ENCODE measurements at regions not wholly inside any gene's neighbourhood (a gene's known extent, or its start where the extent isn't known, plus 50 kb on each side); places are given as distances from the start of the nearest gene placed in this dataset.

DNA sequence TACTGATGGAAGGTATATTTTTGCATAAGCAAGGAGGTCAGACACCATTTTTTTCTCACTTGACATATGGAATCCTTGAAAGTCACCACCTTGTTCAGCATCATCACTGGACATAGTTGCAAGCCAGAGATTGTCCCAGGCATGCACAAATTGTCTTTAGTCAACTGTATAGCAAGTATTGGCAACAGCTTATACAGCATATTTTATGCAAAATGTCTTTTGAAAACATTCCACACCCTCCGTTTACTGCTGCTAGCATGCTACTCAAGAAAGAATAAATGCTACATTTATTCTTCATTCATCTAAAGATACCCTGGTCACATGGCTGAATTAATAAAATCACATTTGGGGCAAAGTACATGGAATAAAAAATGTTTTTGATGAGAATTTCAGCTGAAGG lies 168.5 kb upstream of the DCBLD2 start:
- Histone ChIP-seq H3K27ac (replicated peaks; ENCODE audit: low read length) (no peak overlapping the region), H2BK12ac (ENCODE audit: low read length) (no peak overlapping the region), H4K8ac (ENCODE audit: low read depth, low read length) (no peak overlapping the region), H3K79me1 (ENCODE audit: low read depth, low read length) (no peaks in the 10 kb centered on the region), H3K4me2 (ENCODE audit: insufficient read depth, low read length, poor library complexity, severe bottlenecking) (no peak overlapping the region), H3K4ac (ENCODE audit: low read length) (no peak overlapping the region), H4K91ac (ENCODE audit: low read depth, low read length, poor library complexity) (no peak overlapping the region), H3K18ac (ENCODE audit: low read length) (no peak overlapping the region), H3K9ac (ENCODE audit: low read depth, low read length, poor library complexity) (no peak overlapping the region), H2AFZ (ENCODE audit: low read length) (no peak overlapping the region), H2BK5ac (ENCODE audit: low read length) (no peak overlapping the region), H3K23ac (ENCODE audit: low read depth, low read length, poor library complexity) (no peak overlapping the region), H2BK15ac (ENCODE audit: low read length) (no peak overlapping the region), H3K4me1 (ENCODE audit: control insufficient read depth in 2 of 2, insufficient read depth in 1 of 2, low read depth in 1 of 2, low read length in 2 of 2) (no peaks in the 10 kb centered on the region), H2AK5ac (ENCODE audit: low read depth, low read length) (no peak overlapping the region), H2BK120ac (ENCODE audit: low read depth, low read length) (no peak overlapping the region), H3K14ac (ENCODE audit: low read length) (no peak overlapping the region), H3K36me3 (replicated peaks in 1 of 2; ENCODE audit: control insufficient read depth in 2 of 2, insufficient read depth in 2 of 2, low read length in 2 of 2) (no peaks in the 10 kb centered on the region), H3K9me3 (replicated peaks in 1 of 2; ENCODE audit: control insufficient read depth in 2 of 2, insufficient read depth in 1 of 2, low read depth in 1 of 2, low read length in 2 of 2) (no peaks in the 10 kb centered on the region), H3K4me3 (ENCODE audit: low read length in 2 of 2) (no peak overlapping the region), H3K27me3 (ENCODE audit: control insufficient read depth in 3 of 3, insufficient read depth in 3 of 3, low read depth in 1 of 3, low read length in 3 of 3) (no peaks in the 10 kb centered on the region)
- no CpG with 5 or more reads among the region's 1 CpG for WGBS, 2 donors (ENCODE audit: extremely low coverage in 2 of 2, insufficient read length in 2 of 2, insufficient replicate concordance in 1 of 2)
- no peak for DNase-seq (ENCODE audit: low spot score)

DNA sequence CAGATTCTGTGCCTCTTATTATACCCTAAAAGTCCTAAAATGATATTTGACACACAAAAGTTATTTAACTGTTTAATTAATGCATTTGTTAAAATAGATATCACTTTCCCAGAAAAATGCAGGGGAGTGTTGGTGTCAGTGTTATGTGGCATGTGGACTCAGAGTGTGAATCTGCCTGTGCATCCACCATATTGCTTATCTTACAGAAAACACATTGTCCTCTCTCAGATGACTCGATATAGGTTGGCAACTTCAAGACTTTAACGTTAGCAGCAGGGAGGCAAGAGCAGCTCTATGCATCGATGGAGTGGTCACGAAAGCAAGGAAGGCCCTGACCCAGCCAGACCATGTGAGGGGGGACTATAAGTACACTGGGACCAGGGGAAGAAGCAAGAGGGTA lies 165.4 kb upstream of the DCBLD2 start:
- Histone ChIP-seq H3K4me2 (ENCODE audit: insufficient read depth, low read length, poor library complexity, severe bottlenecking) (no peak overlapping the region), H3K9ac (ENCODE audit: low read depth, low read length, poor library complexity) (no peak overlapping the region), H3K79me1 (ENCODE audit: low read depth, low read length) (no peaks in the 10 kb centered on the region), H2BK15ac (ENCODE audit: low read length) (no peak overlapping the region), H3K14ac (ENCODE audit: low read length) (no peak overlapping the region), H3K4ac (ENCODE audit: low read length) (no peak overlapping the region), H2AFZ (ENCODE audit: low read length) (no peak overlapping the region), H2BK5ac (ENCODE audit: low read length) (no peak overlapping the region), H2AK5ac (ENCODE audit: low read depth, low read length) (no peak overlapping the region), H3K36me3 (replicated peaks in 1 of 2; ENCODE audit: control insufficient read depth in 2 of 2, insufficient read depth in 2 of 2, low read length in 2 of 2) (no peaks in the 10 kb centered on the region), H3K27ac (replicated peaks; ENCODE audit: low read length) (no peak overlapping the region), H3K27me3 (ENCODE audit: control insufficient read depth in 3 of 3, insufficient read depth in 3 of 3, low read depth in 1 of 3, low read length in 3 of 3) (no peaks in the 10 kb centered on the region), H2BK12ac (ENCODE audit: low read length) (no peak overlapping the region), H3K18ac (ENCODE audit: low read length) (no peak overlapping the region), H3K4me3 (ENCODE audit: low read length in 2 of 2) (no peak overlapping the region), H3K4me1 (ENCODE audit: control insufficient read depth in 2 of 2, insufficient read depth in 1 of 2, low read depth in 1 of 2, low read length in 2 of 2) (no peaks in the 10 kb centered on the region), H4K91ac (ENCODE audit: low read depth, low read length, poor library complexity) (no peak overlapping the region), H2BK120ac (ENCODE audit: low read depth, low read length) (no peak overlapping the region), H4K8ac (ENCODE audit: low read depth, low read length) (no peak overlapping the region), H3K9me3 (replicated peaks in 1 of 2; ENCODE audit: control insufficient read depth in 2 of 2, insufficient read depth in 1 of 2, low read depth in 1 of 2, low read length in 2 of 2) (no peaks in the 10 kb centered on the region), H3K23ac (ENCODE audit: low read depth, low read length, poor library complexity) (no peak overlapping the region)
- DNase-seq (ENCODE audit: low spot score) = no peak
- WGBS, 2 donors (ENCODE audit: extremely low coverage in 2 of 2, insufficient read length in 2 of 2, insufficient replicate concordance in 1 of 2) = no CpG with 5 or more reads among the region's 4 CpGs

DNA sequence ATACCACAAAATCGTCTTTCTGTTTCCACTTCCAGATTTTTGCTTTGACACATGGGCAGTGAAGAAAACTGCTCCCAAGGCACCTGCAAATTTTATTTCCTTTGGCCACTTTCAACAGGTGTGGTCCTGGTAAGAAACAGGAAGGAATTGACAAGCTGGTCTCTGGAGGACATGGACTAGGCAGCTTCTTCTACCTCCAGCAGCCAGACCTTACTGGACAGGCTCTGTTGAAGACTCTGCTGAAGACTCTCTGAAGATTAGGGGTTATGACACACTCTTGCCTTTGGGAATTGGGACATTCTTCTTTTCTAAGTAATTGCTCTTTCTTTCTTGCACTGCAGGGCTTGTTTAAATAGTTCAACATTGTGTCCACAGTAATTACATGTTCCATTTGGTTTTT lies 147.7 kb upstream of the DCBLD2 start:
- no peak overlapping the region for H3K14ac ChIP-seq (ENCODE audit: low read length)
- no peak overlapping the region for H2AK5ac ChIP-seq (ENCODE audit: low read depth, low read length)
- H3K9me3 ChIP-seq (replicated peaks in 1 of 2; ENCODE audit: control insufficient read depth in 2 of 2, insufficient read depth in 1 of 2, low read depth in 1 of 2, low read length in 2 of 2) = no peaks in the 10 kb centered on the region
- H3K4me3 ChIP-seq (ENCODE audit: low read length in 2 of 2) = no peak overlapping the region
- H3K23ac ChIP-seq (ENCODE audit: low read depth, low read length, poor library complexity) = no peak overlapping the region
- no peak overlapping the region for H3K9ac ChIP-seq (ENCODE audit: low read depth, low read length, poor library complexity)
- H4K91ac ChIP-seq (ENCODE audit: low read depth, low read length, poor library complexity) = no peak overlapping the region
- no peak overlapping the region for H4K8ac ChIP-seq (ENCODE audit: low read depth, low read length)
- no peaks in the 10 kb centered on the region for H3K27me3 ChIP-seq (ENCODE audit: control insufficient read depth in 3 of 3, insufficient read depth in 3 of 3, low read depth in 1 of 3, low read length in 3 of 3)
- no peak overlapping the region for H3K18ac ChIP-seq (ENCODE audit: low read length)
- no peaks in the 10 kb centered on the region for H3K4me1 ChIP-seq (ENCODE audit: control insufficient read depth in 2 of 2, insufficient read depth in 1 of 2, low read depth in 1 of 2, low read length in 2 of 2)
- DNase-seq (ENCODE audit: low spot score) = no peak
- no peak overlapping the region for H2BK12ac ChIP-seq (ENCODE audit: low read length)
- H3K27ac ChIP-seq (replicated peaks; ENCODE audit: low read length) = no peak overlapping the region
- H3K4me2 ChIP-seq (ENCODE audit: insufficient read depth, low read length, poor library complexity, severe bottlenecking) = no peak overlapping the region
- WGBS, 2 donors (ENCODE audit: extremely low coverage in 2 of 2, insufficient read length in 2 of 2, insufficient replicate concordance in 1 of 2) = no CpG with 5 or more reads among the region's 1 CpG
- no peaks in the 10 kb centered on the region for H3K36me3 ChIP-seq (replicated peaks in 1 of 2; ENCODE audit: control insufficient read depth in 2 of 2, insufficient read depth in 2 of 2, low read length in 2 of 2)
- H3K4ac ChIP-seq (ENCODE audit: low read length) = no peak overlapping the region
- no peak overlapping the region for H2BK15ac ChIP-seq (ENCODE audit: low read length)
- H2BK5ac ChIP-seq (ENCODE audit: low read length) = no peak overlapping the region
- no peak overlapping the region for H2AFZ ChIP-seq (ENCODE audit: low read length)
- H3K79me1 ChIP-seq (ENCODE audit: low read depth, low read length) = no peaks in the 10 kb centered on the region
- H2BK120ac ChIP-seq (ENCODE audit: low read depth, low read length) = no peak overlapping the region

DNA sequence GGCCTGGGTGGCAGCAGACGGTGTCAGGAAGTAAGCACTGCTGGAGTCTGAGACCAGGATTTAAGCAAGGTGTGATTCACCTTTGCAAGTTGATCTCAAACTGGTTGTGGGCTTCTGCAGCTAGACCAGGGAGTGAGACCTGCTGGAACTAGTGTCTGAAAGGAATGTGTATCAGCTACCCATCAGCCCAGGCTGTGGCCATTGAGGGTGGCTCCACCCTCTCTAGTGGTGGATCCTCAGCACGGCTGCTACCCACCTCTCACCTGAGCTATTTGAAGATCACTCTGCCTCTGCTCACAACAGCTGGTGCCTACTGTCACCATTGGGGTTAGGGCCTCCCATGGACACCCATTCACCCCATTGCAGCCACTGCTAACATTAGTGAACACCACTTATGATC lies 140.3 kb upstream of the DCBLD2 start:
- no peak overlapping the region for H3K4me2 ChIP-seq (ENCODE audit: insufficient read depth, low read length, poor library complexity, severe bottlenecking)
- DNase-seq (ENCODE audit: low spot score) = no peak
- WGBS, 2 donors (ENCODE audit: extremely low coverage in 2 of 2, insufficient read length in 2 of 2, insufficient replicate concordance in 1 of 2) = no CpG with 5 or more reads among the region's 2 CpGs
- H3K18ac ChIP-seq (ENCODE audit: low read length) = no peak overlapping the region
- H4K91ac ChIP-seq (ENCODE audit: low read depth, low read length, poor library complexity) = no peak overlapping the region
- H2AK5ac ChIP-seq (ENCODE audit: low read depth, low read length) = no peak overlapping the region
- H3K27ac ChIP-seq (replicated peaks; ENCODE audit: low read length) = no peak overlapping the region
- H3K9me3 ChIP-seq (replicated peaks in 1 of 2; ENCODE audit: control insufficient read depth in 2 of 2, insufficient read depth in 1 of 2, low read depth in 1 of 2, low read length in 2 of 2) = no peaks in the 10 kb centered on the region
- no peak overlapping the region for H2BK120ac ChIP-seq (ENCODE audit: low read depth, low read length)
- H3K79me1 ChIP-seq (ENCODE audit: low read depth, low read length) = no peaks in the 10 kb centered on the region
- no peak overlapping the region for H2BK15ac ChIP-seq (ENCODE audit: low read length)
- H3K4ac ChIP-seq (ENCODE audit: low read length) = no peak overlapping the region
- H3K4me1 ChIP-seq (ENCODE audit: control insufficient read depth in 2 of 2, insufficient read depth in 1 of 2, low read depth in 1 of 2, low read length in 2 of 2) = no peaks in the 10 kb centered on the region
- no peak overlapping the region for H3K9ac ChIP-seq (ENCODE audit: low read depth, low read length, poor library complexity)
- no peak overlapping the region for H3K23ac ChIP-seq (ENCODE audit: low read depth, low read length, poor library complexity)
- no peaks in the 10 kb centered on the region for H3K27me3 ChIP-seq (ENCODE audit: control insufficient read depth in 3 of 3, insufficient read depth in 3 of 3, low read depth in 1 of 3, low read length in 3 of 3)
- H3K4me3 ChIP-seq (ENCODE audit: low read length in 2 of 2) = no peak overlapping the region
- no peak overlapping the region for H2BK12ac ChIP-seq (ENCODE audit: low read length)
- no peak overlapping the region for H2AFZ ChIP-seq (ENCODE audit: low read length)
- no peaks in the 10 kb centered on the region for H3K36me3 ChIP-seq (replicated peaks in 1 of 2; ENCODE audit: control insufficient read depth in 2 of 2, insufficient read depth in 2 of 2, low read length in 2 of 2)
- H2BK5ac ChIP-seq (ENCODE audit: low read length) = no peak overlapping the region
- H3K14ac ChIP-seq (ENCODE audit: low read length) = no peak overlapping the region
- H4K8ac ChIP-seq (ENCODE audit: low read depth, low read length) = no peak overlapping the region
